ENCODE measurements at regions not wholly inside any gene's neighbourhood (a gene's known extent, or its start where the extent isn't known, plus 50 kb on each side); places are given as distances from the start of the nearest gene placed in this dataset.

DNA sequence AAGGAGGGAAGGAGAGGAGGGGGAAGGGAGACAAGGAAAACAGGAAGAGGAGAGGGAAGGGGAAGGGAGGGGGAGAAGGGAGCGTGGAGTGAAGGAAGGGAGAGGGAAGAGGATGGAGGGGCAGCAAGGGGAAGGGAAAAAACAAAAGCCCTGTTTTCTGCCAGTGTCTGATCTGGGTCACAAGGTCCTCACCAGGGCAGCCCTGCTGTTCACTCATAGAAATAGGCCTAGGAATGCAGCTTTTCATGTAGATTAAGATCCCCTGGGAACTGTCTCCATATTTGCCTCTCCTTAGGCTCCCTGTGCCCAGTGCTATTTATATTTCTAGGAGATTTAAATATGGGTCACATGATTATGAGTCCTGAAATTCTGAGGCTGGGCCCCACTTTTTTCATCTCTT, 790.7 kb downstream of the TNS3 start:
- TF ChIP-seq, protein P1, sequence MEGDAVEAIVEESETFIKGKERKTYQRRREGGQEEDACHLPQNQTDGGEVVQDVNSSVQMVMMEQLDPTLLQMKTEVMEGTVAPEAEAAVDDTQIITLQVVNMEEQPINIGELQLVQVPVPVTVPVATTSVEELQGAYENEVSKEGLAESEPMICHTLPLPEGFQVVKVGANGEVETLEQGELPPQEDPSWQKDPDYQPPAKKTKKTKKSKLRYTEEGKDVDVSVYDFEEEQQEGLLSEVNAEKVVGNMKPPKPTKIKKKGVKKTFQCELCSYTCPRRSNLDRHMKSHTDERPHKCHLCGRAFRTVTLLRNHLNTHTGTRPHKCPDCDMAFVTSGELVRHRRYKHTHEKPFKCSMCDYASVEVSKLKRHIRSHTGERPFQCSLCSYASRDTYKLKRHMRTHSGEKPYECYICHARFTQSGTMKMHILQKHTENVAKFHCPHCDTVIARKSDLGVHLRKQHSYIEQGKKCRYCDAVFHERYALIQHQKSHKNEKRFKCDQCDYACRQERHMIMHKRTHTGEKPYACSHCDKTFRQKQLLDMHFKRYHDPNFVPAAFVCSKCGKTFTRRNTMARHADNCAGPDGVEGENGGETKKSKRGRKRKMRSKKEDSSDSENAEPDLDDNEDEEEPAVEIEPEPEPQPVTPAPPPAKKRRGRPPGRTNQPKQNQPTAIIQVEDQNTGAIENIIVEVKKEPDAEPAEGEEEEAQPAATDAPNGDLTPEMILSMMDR (IDR thresholded peaks at IDR 0.05): no peak
- DNase-seq (ENCODE audit: low spot score in 2 of 2): no peak
- Histone ChIP-seq H3K36me3 (no peaks in the 10 kb centered on the region), H3K9me3 (no peaks in the 10 kb centered on the region), H3K4me1 (no peaks in the 10 kb centered on the region), H3K4me3 (no peak overlapping the region), H3K27me3 (no peaks in the 10 kb centered on the region), H3K27ac (no peak overlapping the region)
- intact Hi-C loops (cut with DNase I): no loop called here

GRCh38 chr7:46786995-46787394, 794.9 kb downstream of the TNS3 start:
- TF ChIP-seq, protein P1 (IDR thresholded peaks at IDR 0.05): no peak
- no peak for DNase-seq (ENCODE audit: low spot score in 2 of 2)
- Histone ChIP-seq H3K4me1 (no peaks in the 10 kb centered on the region), H3K9me3 (no peaks in the 10 kb centered on the region), H3K27me3 (no peaks in the 10 kb centered on the region), H3K27ac (no peak overlapping the region), H3K36me3 (no peaks in the 10 kb centered on the region), H3K4me3 (no peak overlapping the region)
- intact Hi-C loops (cut with DNase I): no loop called here

- Histone ChIP-seq H3K4me3 (no peak overlapping the region), H3K27me3 (no peaks in the 10 kb centered on the region), H3K9me3 (no peaks in the 10 kb centered on the region), H3K27ac (no peak overlapping the region), H3K36me3 (no peaks in the 10 kb centered on the region), H3K4me1 (no peaks in the 10 kb centered on the region)
- intact Hi-C loops (cut with DNase I): no loop called here
- TF ChIP-seq, protein P1 (IDR thresholded peaks at IDR 0.05): no peak
- no peak for DNase-seq (ENCODE audit: low spot score in 2 of 2)
These were observed 795.5 kb downstream of the TNS3 start for GRCh38 chr7:46786221-46786954.

DNA sequence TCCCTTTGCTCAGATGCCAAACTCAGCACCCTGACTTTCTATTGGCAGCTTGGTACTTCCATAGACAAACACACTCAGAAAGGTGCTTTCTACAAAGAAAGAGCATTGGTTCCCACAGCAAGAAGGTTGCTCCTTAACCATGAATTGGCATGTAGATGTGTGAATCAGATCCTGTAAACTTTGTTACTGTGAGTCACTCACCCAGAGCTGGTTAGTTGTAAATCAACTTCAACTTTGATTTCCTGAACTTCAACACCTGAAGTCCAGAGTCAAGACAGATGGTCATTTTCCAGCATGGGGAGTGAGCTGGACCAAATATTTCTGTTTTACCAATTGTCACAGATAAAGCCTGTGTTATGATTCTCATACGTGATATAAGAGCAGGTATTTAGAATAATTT, 797.2 kb downstream of the TNS3 start:
- intact Hi-C loops (cut with DNase I): no loop called here
- no peak for DNase-seq (ENCODE audit: low spot score in 2 of 2)
- H3K27me3 ChIP-seq: no peaks in the 10 kb centered on the region
- no peak overlapping the region for H3K27ac ChIP-seq
- TF ChIP-seq, protein P1 (IDR thresholded peaks at IDR 0.05): no peak
- no peaks in the 10 kb centered on the region for H3K36me3 ChIP-seq
- peaks cover 0 to 3% of the 10 kb centered on the region in 2 donors for H3K9me3 ChIP-seq
- H3K4me1 ChIP-seq: no peaks in the 10 kb centered on the region
- H3K4me3 ChIP-seq: no peak overlapping the region

DNA sequence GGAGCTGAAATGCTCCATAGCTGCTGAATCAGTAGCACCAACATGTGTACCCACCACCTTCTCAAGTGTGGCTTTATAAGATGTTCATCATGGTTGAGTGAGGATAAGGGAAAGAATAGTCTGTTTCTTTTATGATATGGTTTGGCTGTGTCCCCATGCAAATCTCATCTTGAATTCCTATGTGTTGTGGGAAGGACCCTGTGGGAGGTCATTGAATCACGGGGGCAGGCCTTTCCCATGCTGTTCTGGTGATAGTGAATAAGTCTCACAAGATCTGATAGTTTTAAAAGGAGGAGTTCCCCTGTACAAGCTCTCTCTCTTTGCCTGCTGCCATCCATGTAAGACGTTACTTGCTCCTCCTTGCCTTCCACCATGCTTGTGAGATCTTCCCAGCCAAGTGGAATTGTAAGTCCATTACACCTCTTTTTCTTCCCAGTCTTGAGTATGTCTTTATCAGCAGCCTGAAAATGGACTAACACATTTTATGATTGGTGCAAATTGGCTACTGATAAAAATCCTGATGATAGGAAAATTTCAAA, 799.9 kb downstream of the TNS3 start:
- TF ChIP-seq, protein P1 (IDR thresholded peaks at IDR 0.05): no peak
- intact Hi-C loops (cut with DNase I): no loop called here
- no peak for DNase-seq (ENCODE audit: low spot score in 2 of 2)
- Histone ChIP-seq H3K9me3 (peaks cover 0 to 10% of the 10 kb centered on the region in 2 donors), H3K4me1 (no peaks in the 10 kb centered on the region), H3K36me3 (no peaks in the 10 kb centered on the region), H3K27me3 (no peaks in the 10 kb centered on the region), H3K27ac (no peak overlapping the region), H3K4me3 (no peak overlapping the region)

Data from ascending aorta (tissue), 2 donors.